ENCODE measurements at regions not wholly inside any gene's neighbourhood (a gene's known extent, or its start where the extent isn't known, plus 50 kb on each side); places are given as distances from the start of the nearest gene placed in this dataset.

- TF ChIP-seq, protein P1, sequence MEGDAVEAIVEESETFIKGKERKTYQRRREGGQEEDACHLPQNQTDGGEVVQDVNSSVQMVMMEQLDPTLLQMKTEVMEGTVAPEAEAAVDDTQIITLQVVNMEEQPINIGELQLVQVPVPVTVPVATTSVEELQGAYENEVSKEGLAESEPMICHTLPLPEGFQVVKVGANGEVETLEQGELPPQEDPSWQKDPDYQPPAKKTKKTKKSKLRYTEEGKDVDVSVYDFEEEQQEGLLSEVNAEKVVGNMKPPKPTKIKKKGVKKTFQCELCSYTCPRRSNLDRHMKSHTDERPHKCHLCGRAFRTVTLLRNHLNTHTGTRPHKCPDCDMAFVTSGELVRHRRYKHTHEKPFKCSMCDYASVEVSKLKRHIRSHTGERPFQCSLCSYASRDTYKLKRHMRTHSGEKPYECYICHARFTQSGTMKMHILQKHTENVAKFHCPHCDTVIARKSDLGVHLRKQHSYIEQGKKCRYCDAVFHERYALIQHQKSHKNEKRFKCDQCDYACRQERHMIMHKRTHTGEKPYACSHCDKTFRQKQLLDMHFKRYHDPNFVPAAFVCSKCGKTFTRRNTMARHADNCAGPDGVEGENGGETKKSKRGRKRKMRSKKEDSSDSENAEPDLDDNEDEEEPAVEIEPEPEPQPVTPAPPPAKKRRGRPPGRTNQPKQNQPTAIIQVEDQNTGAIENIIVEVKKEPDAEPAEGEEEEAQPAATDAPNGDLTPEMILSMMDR (IDR thresholded peaks at IDR 0.05; ENCODE audit: insufficient read depth, low read length, missing control alignments) = no peak
- no peak for DNase-seq (ENCODE audit: low read depth, low spot score)
- CTCF ChIA-PET = no interaction called here
- POLR2A ChIA-PET = no interaction called here
- no peak overlapping the region for H3K4me3 ChIP-seq (ENCODE audit: low read depth, low read length)
These were observed 159.9 kb upstream of the NR5A2 start for GRCh38 chr1:199867601-199868000.

- POLR2A ChIA-PET = no interaction called here
- TF ChIP-seq, protein P1 (IDR thresholded peaks at IDR 0.05; ENCODE audit: insufficient read depth, low read length, missing control alignments) = no peak
- CTCF ChIA-PET = no interaction called here
- H3K4me3 ChIP-seq (ENCODE audit: low read depth, low read length) = no peak overlapping the region
- no peak for DNase-seq (ENCODE audit: low read depth, low spot score)
These were observed 158.7 kb upstream of the NR5A2 start for GRCh38 chr1:199868777-199869176.

- TF ChIP-seq, protein P1 (IDR thresholded peaks at IDR 0.05; ENCODE audit: insufficient read depth, low read length, missing control alignments) = no peak
- ChIA-PET CTCF (no interaction called here), POLR2A (no interaction called here)
These were observed 152.2 kb upstream of the NR5A2 start for GRCh38 chr1:199875337-199875736.

DNA sequence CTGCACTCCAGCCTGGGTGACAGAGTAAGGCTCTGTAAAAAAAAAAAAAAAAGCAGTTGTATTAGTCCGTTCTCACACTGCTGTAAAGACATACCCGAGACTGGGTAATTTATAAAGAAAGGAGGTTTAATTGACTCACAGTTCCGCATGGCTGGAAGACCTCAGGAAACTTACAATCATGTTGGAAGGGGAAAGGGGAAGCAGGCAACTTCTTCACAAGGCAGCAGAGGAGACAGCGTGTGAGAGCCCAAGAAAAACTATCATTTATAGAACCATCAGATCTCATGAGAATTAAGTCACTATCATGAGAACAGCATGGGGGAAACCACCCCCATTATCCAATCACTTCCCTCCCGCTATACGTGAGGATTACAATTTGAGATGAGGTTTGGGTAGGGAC, 151.7 kb upstream of the NR5A2 start:
- DNase-seq (ENCODE audit: low read depth, low spot score) = no peak
- ChIA-PET CTCF (no interaction called here), POLR2A (no interaction called here)
- TF ChIP-seq, protein P1 (IDR thresholded peaks at IDR 0.05; ENCODE audit: insufficient read depth, low read length, missing control alignments) = no peak
- H3K4me3 ChIP-seq (ENCODE audit: low read depth, low read length) = no peak overlapping the region

More at GRCh38 chr1:199875337-199875736, 152.2 kb upstream of the NR5A2 start:
- no peak overlapping the region for H3K4me3 ChIP-seq (ENCODE audit: low read depth, low read length)
- no peak for DNase-seq (ENCODE audit: low read depth, low spot score)

DNA sequence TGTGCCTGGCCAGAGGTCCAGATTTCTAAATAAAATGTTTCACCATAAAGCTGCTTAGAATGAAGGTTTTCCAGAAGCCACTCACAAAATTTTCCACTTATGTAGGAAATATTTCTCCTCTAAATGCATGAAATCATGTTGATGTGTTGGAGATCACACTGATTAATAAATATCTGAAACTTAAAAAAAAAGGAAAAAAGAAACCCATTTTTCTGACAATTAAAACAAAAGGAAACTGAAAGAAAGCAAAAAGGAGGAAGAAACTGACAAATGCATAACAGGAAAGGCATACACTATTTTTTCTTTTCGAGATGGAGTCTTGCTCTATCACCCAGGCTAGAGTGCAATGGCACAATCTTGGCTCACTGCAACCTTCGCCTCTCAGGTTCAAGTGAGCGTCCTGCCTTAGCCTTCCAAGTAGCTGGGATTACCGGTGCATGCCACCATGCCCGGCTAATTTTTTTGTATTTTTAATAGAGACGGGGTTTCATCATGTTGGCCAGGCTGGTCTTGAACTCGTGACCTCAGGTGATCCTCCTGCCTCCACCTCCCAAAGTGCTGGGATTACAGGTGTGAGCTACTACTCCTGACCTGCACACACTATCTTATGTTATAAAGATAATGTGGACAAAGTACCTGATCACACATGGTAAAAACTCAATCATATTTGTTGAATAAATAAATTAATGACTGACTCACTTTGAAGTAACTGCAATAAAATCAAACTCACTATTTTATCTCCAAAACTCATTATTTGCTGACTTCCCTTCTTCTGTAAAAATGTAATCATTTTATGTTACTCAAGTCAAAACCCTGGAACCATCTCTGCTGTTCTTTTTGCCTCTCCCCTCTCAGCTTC, 149.8 kb upstream of the NR5A2 start:
- DNase-seq (ENCODE audit: low read depth, low spot score) = no peak
- CTCF ChIA-PET = no interaction called here
- H3K4me3 ChIP-seq (ENCODE audit: low read depth, low read length) = no peak overlapping the region
- TF ChIP-seq, protein P1 (IDR thresholded peaks at IDR 0.05; ENCODE audit: insufficient read depth, low read length, missing control alignments) = no peak
- POLR2A ChIA-PET = no interaction called here

DNA sequence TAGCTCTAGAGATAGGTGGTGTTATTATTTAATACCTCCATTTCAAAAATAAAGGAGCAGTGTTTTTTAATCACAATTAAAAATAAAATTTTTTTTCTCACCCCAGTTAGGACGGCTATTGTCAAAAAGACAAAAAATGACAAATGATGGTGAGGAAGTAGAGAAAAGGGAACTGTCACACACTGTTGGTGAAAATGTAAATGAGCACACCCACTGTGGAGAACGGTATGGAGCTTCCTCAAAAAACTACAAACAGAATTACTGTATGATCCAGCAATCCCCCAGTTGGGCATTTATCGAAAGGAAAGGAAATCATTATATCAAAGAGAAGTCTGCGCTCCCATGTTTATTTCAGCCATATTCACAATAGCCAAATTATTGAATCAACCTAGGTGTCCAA, 148.7 kb upstream of the NR5A2 start:
- TF ChIP-seq, protein P1 (IDR thresholded peaks at IDR 0.05; ENCODE audit: insufficient read depth, low read length, missing control alignments) = no peak
- ChIA-PET POLR2A (no interaction called here), CTCF (no interaction called here)
- no peak overlapping the region for H3K4me3 ChIP-seq (ENCODE audit: low read depth, low read length)
- DNase-seq (ENCODE audit: low read depth, low spot score) = no peak

Measured in AG04449 (cell line).